ENCODE measurements at regions not wholly inside any gene's neighbourhood (a gene's known extent, or its start where the extent isn't known, plus 50 kb on each side); places are given as distances from the start of the nearest gene placed in this dataset.
A peak's percentile ranks its signal among the peaks of the same experiment; 100 is the strongest.

DNA sequence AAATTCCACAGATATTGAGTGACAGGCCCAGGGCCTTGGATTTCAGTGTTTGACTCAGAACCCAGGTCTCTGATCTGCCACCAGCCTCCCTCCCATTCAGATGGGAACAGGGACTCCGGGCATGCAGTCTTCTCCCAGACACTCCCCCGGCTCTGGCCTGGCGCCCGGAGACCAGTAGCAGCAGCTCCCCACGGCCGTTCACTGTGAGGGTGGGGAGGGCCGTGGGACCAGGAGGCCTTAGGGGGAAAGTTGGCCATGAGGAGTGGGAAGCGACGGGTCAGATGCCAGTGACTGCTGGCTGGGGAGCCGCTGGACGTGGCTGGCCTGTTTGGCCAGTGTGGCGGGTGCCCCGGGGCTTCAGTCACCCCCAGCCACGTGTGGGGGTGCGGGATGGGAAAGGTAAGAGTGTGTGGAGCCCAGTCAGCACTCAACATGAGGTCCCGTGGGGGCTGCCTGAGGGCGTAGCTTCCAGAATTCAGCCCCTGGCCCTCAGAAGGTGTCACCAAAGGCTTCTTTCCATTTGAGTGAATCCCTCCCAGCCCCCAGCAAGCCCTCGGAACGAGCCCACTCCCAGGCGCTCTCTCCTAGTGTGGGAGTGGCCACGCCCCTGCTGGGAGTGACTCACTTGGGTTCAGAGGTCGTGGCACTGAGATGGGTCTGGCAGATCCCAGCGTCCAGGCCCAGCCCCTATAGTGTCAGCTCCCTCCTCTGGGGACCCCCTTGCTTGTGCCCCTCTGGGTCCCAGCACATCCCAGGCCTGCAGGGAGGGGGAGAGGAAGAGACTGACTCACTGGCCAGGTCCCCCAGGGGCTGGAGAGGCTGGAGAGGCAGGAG, 309.4 kb downstream of the SEC14L1 start:
- no peak for DNase-seq (ENCODE audit: extremely low spot score in 2 of 2)

DNA sequence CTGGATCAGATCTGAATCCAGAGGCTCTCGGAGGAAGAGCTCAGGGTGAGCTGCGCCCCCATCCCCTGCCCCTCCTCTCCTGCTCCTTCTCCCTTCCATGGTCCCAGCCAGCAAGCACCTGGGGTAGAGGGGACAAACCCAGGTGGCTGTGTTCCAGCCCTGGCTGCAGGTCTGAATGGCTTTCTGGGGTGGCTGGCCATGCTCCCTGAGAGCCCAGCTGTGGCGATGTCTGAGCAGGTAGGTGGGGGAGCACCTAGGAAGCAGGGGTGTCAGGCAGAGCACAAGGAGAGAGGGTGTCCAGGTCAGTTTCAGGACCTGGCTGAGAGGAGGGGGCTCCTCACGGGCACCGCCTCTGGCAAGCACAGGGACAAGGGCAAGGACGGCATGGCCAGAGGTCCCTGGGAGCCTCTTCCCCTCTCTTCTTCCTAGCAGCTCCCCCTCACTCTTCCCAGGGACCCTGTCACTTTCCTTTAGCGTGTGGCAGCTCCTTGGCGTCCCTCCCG, 310.0 kb downstream of the SEC14L1 start:
- peak overlapping the region; percentile 55 to 63 for H3K4me3 ChIP-seq
- intact Hi-C loops (cut with DNase I) = no loop called here
- peaks cover 95% of the 10 kb centered on the region for H3K4me1 ChIP-seq
- H3K36me3 ChIP-seq = no peaks in the 10 kb centered on the region
- no peak for TF ChIP-seq POLR2AphosphoS5 (IDR thresholded peaks at IDR 0.05; ENCODE audit: insufficient read depth in 1 of 2, low read depth in 1 of 2)
- TF ChIP-seq POLR2A (IDR thresholded peaks at IDR 0.05) = no peak
- TF ChIP-seq, protein P1, sequence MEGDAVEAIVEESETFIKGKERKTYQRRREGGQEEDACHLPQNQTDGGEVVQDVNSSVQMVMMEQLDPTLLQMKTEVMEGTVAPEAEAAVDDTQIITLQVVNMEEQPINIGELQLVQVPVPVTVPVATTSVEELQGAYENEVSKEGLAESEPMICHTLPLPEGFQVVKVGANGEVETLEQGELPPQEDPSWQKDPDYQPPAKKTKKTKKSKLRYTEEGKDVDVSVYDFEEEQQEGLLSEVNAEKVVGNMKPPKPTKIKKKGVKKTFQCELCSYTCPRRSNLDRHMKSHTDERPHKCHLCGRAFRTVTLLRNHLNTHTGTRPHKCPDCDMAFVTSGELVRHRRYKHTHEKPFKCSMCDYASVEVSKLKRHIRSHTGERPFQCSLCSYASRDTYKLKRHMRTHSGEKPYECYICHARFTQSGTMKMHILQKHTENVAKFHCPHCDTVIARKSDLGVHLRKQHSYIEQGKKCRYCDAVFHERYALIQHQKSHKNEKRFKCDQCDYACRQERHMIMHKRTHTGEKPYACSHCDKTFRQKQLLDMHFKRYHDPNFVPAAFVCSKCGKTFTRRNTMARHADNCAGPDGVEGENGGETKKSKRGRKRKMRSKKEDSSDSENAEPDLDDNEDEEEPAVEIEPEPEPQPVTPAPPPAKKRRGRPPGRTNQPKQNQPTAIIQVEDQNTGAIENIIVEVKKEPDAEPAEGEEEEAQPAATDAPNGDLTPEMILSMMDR (IDR thresholded peaks at IDR 0.05) = no peak
- H3K27me3 ChIP-seq = no peaks in the 10 kb centered on the region
- H3K27ac ChIP-seq = peak overlapping the region; percentile 89
- no peaks in the 10 kb centered on the region for H3K9me3 ChIP-seq
- DNase-seq (ENCODE audit: extremely low spot score in 2 of 2) = no peak

More for the DNA sequence above, 309.4 kb downstream of the SEC14L1 start:
- Histone ChIP-seq H3K4me1 (peaks cover 95% of the 10 kb centered on the region), H3K9me3 (no peaks in the 10 kb centered on the region), H3K4me3 (peak overlapping the region; percentile 55 to 63), H3K36me3 (no peaks in the 10 kb centered on the region), H3K27ac (peak overlapping the region; percentile 89), H3K27me3 (no peaks in the 10 kb centered on the region)
- intact Hi-C loops (cut with DNase I) = no loop called here
- TF ChIP-seq, protein P1 (IDR thresholded peaks at IDR 0.05) = no peak
- peak in 1 of 2 donors; percentile 63 for TF ChIP-seq POLR2AphosphoS5 (IDR thresholded peaks at IDR 0.05; ENCODE audit: insufficient read depth in 1 of 2, low read depth in 1 of 2)

DNA sequence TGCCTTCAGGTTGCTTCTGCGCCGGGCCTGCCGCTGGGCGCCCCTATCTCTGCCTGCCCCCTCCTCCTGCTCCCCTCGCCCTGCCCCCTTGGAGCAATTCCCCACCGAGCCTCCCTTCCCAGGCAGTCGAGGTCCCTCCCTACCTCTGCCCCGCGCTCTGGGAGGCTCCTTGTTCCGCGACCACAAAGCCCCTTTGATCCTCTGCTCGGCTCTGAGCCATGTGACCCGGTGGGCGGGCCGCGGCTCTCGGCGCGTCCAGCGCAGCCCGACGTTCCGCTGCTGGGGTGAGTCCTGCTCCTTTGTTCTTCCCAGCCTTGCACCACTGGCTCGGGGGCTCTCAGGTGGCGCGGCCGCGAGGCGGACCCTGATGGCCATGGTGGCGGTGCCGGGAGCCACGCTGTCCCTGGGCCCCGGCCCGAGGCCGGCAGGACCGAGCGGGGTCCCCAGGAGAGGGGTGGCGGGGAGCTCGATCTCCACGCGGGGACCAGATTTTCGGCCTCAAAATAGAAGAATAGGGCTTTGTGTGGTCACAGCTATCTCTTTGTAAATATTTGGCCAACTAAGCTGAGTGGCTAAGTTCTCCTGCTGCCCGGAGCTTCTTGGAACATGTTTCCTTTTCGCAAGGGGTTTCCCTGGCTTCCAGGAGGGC, 310.6 kb downstream of the SEC14L1 start:
- intact Hi-C loops (cut with DNase I) = no loop called here
- no peak for DNase-seq (ENCODE audit: extremely low spot score in 2 of 2)
- H3K27me3 ChIP-seq = no peaks in the 10 kb centered on the region
- H3K27ac ChIP-seq = peak overlapping the region; percentile 89
- H3K4me3 ChIP-seq = peak overlapping the region; percentile 55 to 63
- no peaks in the 10 kb centered on the region for H3K36me3 ChIP-seq
- H3K9me3 ChIP-seq = no peaks in the 10 kb centered on the region
- H3K4me1 ChIP-seq = peaks cover 95% of the 10 kb centered on the region
- TF ChIP-seq POLR2AphosphoS5 (IDR thresholded peaks at IDR 0.05; ENCODE audit: insufficient read depth in 1 of 2, low read depth in 1 of 2) = no peak
- no peak for TF ChIP-seq POLR2A (IDR thresholded peaks at IDR 0.05)
- TF ChIP-seq, protein P1 (IDR thresholded peaks at IDR 0.05) = no peak

DNA sequence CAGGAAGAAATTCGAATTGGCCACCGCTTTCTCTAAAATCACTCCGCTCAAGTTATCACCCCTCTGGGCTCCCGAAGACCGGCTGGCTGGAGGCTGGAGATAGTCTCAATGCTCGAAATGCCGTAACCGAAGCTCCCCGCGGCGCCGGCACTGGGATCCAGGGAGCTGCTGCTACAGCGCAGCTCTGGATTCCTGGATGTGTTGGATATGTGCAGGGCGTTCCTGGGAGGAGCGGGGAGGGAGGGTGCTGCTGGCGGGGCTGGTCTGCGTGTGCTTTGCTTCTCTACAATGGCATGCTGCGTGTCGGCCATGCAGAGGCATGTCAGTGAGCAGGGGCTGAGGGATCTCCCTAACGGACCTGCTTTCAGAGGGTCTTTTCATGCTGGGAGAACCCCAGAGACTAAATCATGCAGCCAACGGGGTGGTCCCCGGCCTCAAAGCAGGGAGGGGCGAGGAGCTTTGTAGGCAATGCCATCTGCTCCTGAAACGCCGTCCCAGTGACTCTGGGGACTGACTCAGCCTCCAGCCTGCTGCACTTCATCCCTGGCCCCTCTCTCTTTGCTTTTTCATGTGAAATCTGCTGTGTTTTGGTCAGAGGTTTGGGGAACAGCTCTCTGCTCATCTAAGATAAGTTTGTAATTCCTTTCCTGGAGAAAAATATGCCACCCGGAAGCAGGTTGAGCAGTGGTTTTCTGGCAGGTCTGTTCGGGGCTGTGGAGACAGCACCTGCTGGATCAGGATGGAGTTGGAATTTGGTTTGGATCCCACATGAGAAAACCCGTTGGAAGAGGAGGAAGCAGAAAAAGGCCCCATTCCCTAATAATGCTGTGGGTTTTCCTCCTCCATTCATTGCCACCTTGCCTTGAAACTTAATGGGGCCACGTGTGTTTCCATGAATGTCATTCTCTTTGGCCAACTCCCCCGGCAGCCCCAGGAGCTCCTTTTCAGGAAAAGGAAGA, 311.4 kb downstream of the SEC14L1 start:
- H3K4me1 ChIP-seq = peaks cover 95% of the 10 kb centered on the region
- TF ChIP-seq POLR2A (IDR thresholded peaks at IDR 0.05) = peak in 1 of 2 donors; percentile 75
- TF ChIP-seq POLR2AphosphoS5 (IDR thresholded peaks at IDR 0.05; ENCODE audit: insufficient read depth in 1 of 2, low read depth in 1 of 2) = peak in 1 of 2 donors; percentile 91
- TF ChIP-seq, protein P1 (IDR thresholded peaks at IDR 0.05) = no peak
- intact Hi-C loops (cut with DNase I) = no loop called here

More for the DNA sequence above, 311.4 kb downstream of the SEC14L1 start:
- no peaks in the 10 kb centered on the region for H3K27me3 ChIP-seq
- H3K27ac ChIP-seq = peak overlapping the region; percentile 89
- peak overlapping the region; percentile 55 to 63 for H3K4me3 ChIP-seq
- DNase-seq (ENCODE audit: extremely low spot score in 2 of 2) = no peak
- no peaks in the 10 kb centered on the region for H3K9me3 ChIP-seq
- no peaks in the 10 kb centered on the region for H3K36me3 ChIP-seq

Measured in vagina (tissue), 2 donors.